PC-9 (cell line): ENCODE measurements at regions not wholly inside any gene's neighbourhood (a gene's known extent, or its start where the extent isn't known, plus 50 kb on each side); places are given as distances from the start of the nearest gene placed in this dataset.

Source experiments
- BruUV-seq: library from RNA; stranded (reverse); fragments of 400-500 nt; replicated peaks from 2 replicates; lab custom pipeline; 2021; lab: Mats Ljungman, UMichigan
- CTCF ChIA-PET: fragments of 300-600 bp; sonication (Branson Sonifier 250); formaldehyde crosslinking; loops from one replicate; lab custom pipeline; 2022; ENCODE audit warnings: antibody characterized with exemption; lab: Charles Lee
- POLR2A ChIA-PET: fragments of 300-600 bp; sonication (Branson Sonifier 250); formaldehyde crosslinking; loops from one replicate; lab custom pipeline; 2022; ENCODE audit warnings: antibody characterized with exemption; ENCODE audit not compliant: unreplicated experiment; lab: Charles Lee
- DNase-seq, 2 experiments: peaks; one replicate each; pipeline versions ENCODE4 v3.0.0 to v3.0.0-alpha.2; 2015 to 2022; ENCODE audit warnings: mixed read lengths in 1 of 2
- H2AFZ ChIP-seq: fragments of 200-600 bp; sonication (generic); 2 replicates; pipeline ENCODE4 v1.8.1; 2017; ENCODE audit warnings: antibody characterized with exemption
- H3F3A ChIP-seq: fragments of 200-600 bp; sonication (generic); 2 replicates; pipeline ENCODE4 v1.8.1; 2017; ENCODE audit warnings: antibody characterized with exemption, mild to moderate bottlenecking, low read depth; ENCODE audit not compliant: insufficient read depth
- H3K27ac ChIP-seq: fragments of 200-600 bp; sonication (generic); 2 replicates; pipeline ENCODE4 v1.6.1; 2016; ENCODE audit warnings: mixed run types
- H3K27me3 ChIP-seq: fragments of 200-600 bp; sonication (generic); 2 replicates; pipeline ENCODE4 v1.6.1; 2016; ENCODE audit warnings: low read depth, mixed run types; ENCODE audit not compliant: insufficient read depth
- H3K36me3 ChIP-seq: fragments of 200-600 bp; sonication (generic); 2 replicates; pipeline ENCODE4 v1.6.1; 2016; ENCODE audit warnings: low read depth, mixed run types
- H3K4me1 ChIP-seq: fragments of 200-600 bp; sonication (generic); replicated peaks from 2 replicates; pipeline ENCODE4 v1.6.1; 2016; ENCODE audit warnings: mixed run types; ENCODE audit not compliant: insufficient read depth
- H3K4me2 ChIP-seq: fragments of 200-600 bp; sonication (generic); 2 replicates; pipeline ENCODE4 v1.6.1; 2017; ENCODE audit warnings: mixed run types
- H3K4me3 ChIP-seq: fragments of 200-600 bp; sonication (generic); 2 replicates; pipeline ENCODE4 v1.6.1; 2016; ENCODE audit warnings: mixed run types
- H3K79me2 ChIP-seq: fragments of 200-600 bp; sonication (generic); 2 replicates; pipeline ENCODE4 v1.6.1; 2017; ENCODE audit warnings: low read depth, mixed run types
- H3K9me2 ChIP-seq: fragments of 200-600 bp; sonication (generic); 2 replicates; pipeline ENCODE4 v1.8.1; 2017; ENCODE audit warnings: mild to moderate bottlenecking; ENCODE audit not compliant: insufficient read depth
- H3K9me3 ChIP-seq: fragments of 200-600 bp; sonication (generic); 2 replicates; pipeline ENCODE4 v1.8.1; 2016; ENCODE audit warnings: low read depth; ENCODE audit not compliant: insufficient read depth
- H4K20me1 ChIP-seq: fragments of 200-600 bp; sonication (generic); 2 replicates; pipeline ENCODE4 v1.8.1; 2017; ENCODE audit not compliant: insufficient read depth
- CTCF ChIP-seq: fragments of 200-600 bp; sonication (generic); conservative IDR thresholded peaks from 2 replicates; pipeline ENCODE4 v1.6.1; 2017; ENCODE audit warnings: mixed run types, antibody characterized with exemption, mild to moderate bottlenecking, moderate library complexity
- EZH2 ChIP-seq: fragments of 200-600 bp; sonication (generic); IDR thresholded peaks from 2 replicates; pipeline ENCODE4 v1.8.0; 2017; ENCODE audit warnings: antibody characterized with exemption, low read depth
- intact Hi-C: fragments of 100-400 bp; cut with micrococcal nuclease; formaldehyde crosslinking; loops from one replicate; pipeline ENCODE4 v1.10.0; 2022; ENCODE audit not compliant: unreplicated experiment

DNA sequence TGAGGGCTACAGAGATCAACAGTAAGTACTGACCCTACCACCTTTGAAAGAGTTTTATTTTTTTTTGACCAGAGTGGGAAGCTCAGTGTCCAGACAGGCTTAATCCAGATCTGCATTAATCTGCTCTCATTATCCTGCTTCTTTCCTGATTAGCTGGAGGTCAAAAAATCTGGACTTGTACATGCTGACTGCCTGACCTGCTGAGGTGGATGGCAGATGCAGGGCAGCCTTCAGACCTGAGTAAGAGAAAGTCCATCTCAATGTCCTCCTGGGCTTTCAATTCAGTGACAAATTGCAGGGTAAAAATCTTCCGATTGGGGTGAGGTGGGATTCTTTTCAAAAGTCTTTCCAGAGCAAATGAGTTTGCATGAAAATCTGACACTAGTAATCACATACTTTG, 998.8 kb upstream of the PIK3C3 start:
- Histone ChIP-seq H3K4me1 (no peaks in the 10 kb centered on the region), H3K9me3 (no peaks in the 10 kb centered on the region), H3K9me2 (no peaks in the 10 kb centered on the region), H3K27ac (no peak overlapping the region), H2AFZ (no peak overlapping the region), H3K27me3 (no peaks in the 10 kb centered on the region), H3F3A (no peaks in the 10 kb centered on the region), H3K4me2 (no peak overlapping the region), H3K4me3 (no peak overlapping the region), H3K36me3 (no peaks in the 10 kb centered on the region), H4K20me1 (no peaks in the 10 kb centered on the region), H3K79me2 (no peaks in the 10 kb centered on the region)
- CTCF ChIA-PET = no interaction called here
- TF ChIP-seq CTCF = no peak
- no peak for TF ChIP-seq EZH2
- BruUV-seq = no TSS peak
- no peak for DNase-seq
- POLR2A ChIA-PET = no interaction called here
- intact Hi-C loops = no loop called here

DNA sequence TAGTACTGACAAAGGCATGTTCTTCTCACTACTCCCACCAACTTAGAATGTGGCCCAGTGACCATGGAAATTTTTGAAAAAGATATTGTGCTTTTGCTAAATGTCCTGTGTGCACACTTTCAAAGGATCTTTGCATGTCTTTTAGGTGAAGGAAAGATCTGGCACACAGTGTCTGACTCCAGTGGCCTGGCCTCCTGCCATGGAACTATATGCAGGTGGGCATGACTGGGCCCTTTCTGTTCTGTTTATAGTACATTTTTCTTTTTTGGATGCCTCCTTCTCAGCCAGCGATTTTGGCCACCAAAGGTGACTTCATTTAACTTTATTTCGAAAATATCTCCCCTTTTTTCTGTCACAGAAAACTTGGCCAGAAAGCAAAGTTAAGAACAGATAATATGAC, 999.7 kb upstream of the PIK3C3 start:
- BruUV-seq = no TSS peak
- H3K4me1 ChIP-seq = no peaks in the 10 kb centered on the region
- no peak overlapping the region for H2AFZ ChIP-seq
- H3K27me3 ChIP-seq = no peaks in the 10 kb centered on the region
- TF ChIP-seq CTCF = no peak
- no peak for TF ChIP-seq EZH2
- H3K4me2 ChIP-seq = no peak overlapping the region
- H3F3A ChIP-seq = no peaks in the 10 kb centered on the region
- CTCF ChIA-PET = no interaction called here
- no peaks in the 10 kb centered on the region for H3K79me2 ChIP-seq
- no peaks in the 10 kb centered on the region for H3K9me2 ChIP-seq
- no peak overlapping the region for H3K27ac ChIP-seq
- no peaks in the 10 kb centered on the region for H3K9me3 ChIP-seq
- no peaks in the 10 kb centered on the region for H4K20me1 ChIP-seq
- POLR2A ChIA-PET = no interaction called here
- no peaks in the 10 kb centered on the region for H3K36me3 ChIP-seq
- no peak overlapping the region for H3K4me3 ChIP-seq
- intact Hi-C loops = no loop called here
- DNase-seq = no peak

- no peaks in the 10 kb centered on the region for H3F3A ChIP-seq
- no TSS peak for BruUV-seq
- no peak overlapping the region for H2AFZ ChIP-seq
- no peaks in the 10 kb centered on the region for H3K27me3 ChIP-seq
- ChIA-PET CTCF (no interaction called here), POLR2A (no interaction called here)
- no peak overlapping the region for H3K4me3 ChIP-seq
- H4K20me1 ChIP-seq = no peaks in the 10 kb centered on the region
- H3K4me2 ChIP-seq = no peak overlapping the region
- no peak for DNase-seq
- H3K27ac ChIP-seq = no peak overlapping the region
- no peaks in the 10 kb centered on the region for H3K9me3 ChIP-seq
- no peaks in the 10 kb centered on the region for H3K9me2 ChIP-seq
- intact Hi-C loops = no loop called here
- no peaks in the 10 kb centered on the region for H3K4me1 ChIP-seq
- TF ChIP-seq EZH2 (no peak), CTCF (no peak)
- H3K79me2 ChIP-seq = no peaks in the 10 kb centered on the region
- H3K36me3 ChIP-seq = no peaks in the 10 kb centered on the region
Measured at GRCh38 chr18:40949114-40949950, 1005.7 kb upstream of the PIK3C3 start.
